ENCODE measurements at regions not wholly inside any gene's neighbourhood (a gene's known extent, or its start where the extent isn't known, plus 50 kb on each side); places are given as distances from the start of the nearest gene placed in this dataset.
A peak's percentile ranks its signal among the peaks of the same experiment; 100 is the strongest.

GRCh38 chr5:173794901-173795416, 93.2 kb upstream of the CPEB4 start:
- TF ChIP-seq CTCF (IDR thresholded peaks at IDR 0.05; ENCODE audit: low read length, missing control alignments) = no peak
- DNase-seq (ENCODE audit: low read depth) = no peak
- no peak overlapping the region for H3K4me3 ChIP-seq (replicated peaks; ENCODE audit: low read depth, low read length)

GRCh38 chr5:173795601-173796000, 92.5 kb upstream of the CPEB4 start:
- TF ChIP-seq CTCF (IDR thresholded peaks at IDR 0.05; ENCODE audit: low read length, missing control alignments) = no peak
- no peak overlapping the region for H3K4me3 ChIP-seq (replicated peaks; ENCODE audit: low read depth, low read length)
- DNase-seq (ENCODE audit: low read depth) = no peak

GRCh38 chr5:173796721-173797495, 91.2 kb upstream of the CPEB4 start:
- H3K4me3 ChIP-seq (replicated peaks; ENCODE audit: low read depth, low read length) = no peak overlapping the region
- TF ChIP-seq CTCF (IDR thresholded peaks at IDR 0.05; ENCODE audit: low read length, missing control alignments) = no peak
- no peak for DNase-seq (ENCODE audit: low read depth)

GRCh38 chr5:173798127-173798810, 89.9 kb upstream of the CPEB4 start:
- no peak overlapping the region for H3K4me3 ChIP-seq (replicated peaks; ENCODE audit: low read depth, low read length)
- no peak for TF ChIP-seq CTCF (IDR thresholded peaks at IDR 0.05; ENCODE audit: low read length, missing control alignments)
- no peak for DNase-seq (ENCODE audit: low read depth)

GRCh38 chr5:173800340-173800739, 87.8 kb upstream of the CPEB4 start:
- TF ChIP-seq CTCF (IDR thresholded peaks at IDR 0.05; ENCODE audit: low read length, missing control alignments) = no peak
- no peak overlapping the region for H3K4me3 ChIP-seq (replicated peaks; ENCODE audit: low read depth, low read length)
- DNase-seq (ENCODE audit: low read depth) = peak; percentile 39

GRCh38 chr5:173801006-173801405, 87.1 kb upstream of the CPEB4 start:
- DNase-seq (ENCODE audit: low read depth) = no peak
- no peak overlapping the region for H3K4me3 ChIP-seq (replicated peaks; ENCODE audit: low read depth, low read length)
- TF ChIP-seq CTCF (IDR thresholded peaks at IDR 0.05; ENCODE audit: low read length, missing control alignments) = no peak
